Esophagus squamous epithelium (tissue), 4 donors: ENCODE measurements at regions not wholly inside any gene's neighbourhood (a gene's known extent, or its start where the extent isn't known, plus 50 kb on each side); places are given as distances from the start of the nearest gene placed in this dataset.

Experiments used
- CTCF ChIP-seq, 6 experiments: fragments of 450-650 bp in 4 of 6; fragments of 200-600 bp in 2 of 6; sonication (generic) in 2 of 6; IDR thresholded peaks; one replicate each; pipeline ENCODE4 v1.5.1; 2016 to 2019; ENCODE audit warnings: antibody characterized with exemption in 6 of 6, mild to moderate bottlenecking in 4 of 6, moderate library complexity in 4 of 6
- POLR2A ChIP-seq, 4 donors: fragments of 450-650 bp; IDR thresholded peaks; one replicate each; pipeline ENCODE4 v1.6.1; 2017; ENCODE audit warnings: antibody characterized with exemption in 4 of 4, mild to moderate bottlenecking in 4 of 4, moderate library complexity in 3 of 4

GRCh38 chr17:13784434-13785095, 182.8 kb upstream of the HS3ST3A1 start:
- TF ChIP-seq CTCF (IDR thresholded peaks at IDR 0.05) (no peak), POLR2A (IDR thresholded peaks at IDR 0.05) (no peak)
